Fibroblast of pulmonary artery (primary cell): ENCODE measurements at regions not wholly inside any gene's neighbourhood (a gene's known extent, or its start where the extent isn't known, plus 50 kb on each side); places are given as distances from the start of the nearest gene placed in this dataset.

Experiments used
- DNase-seq: peaks from one replicate; pipeline ENCODE4 v3.0.0-alpha.2; 2010; ENCODE audit warnings: low read depth
- H3K4me3 ChIP-seq: replicated peaks from 2 replicates; pipeline ENCODE4 v1.5.1; 2011; ENCODE audit warnings: low read depth, mild to moderate bottlenecking, control low read depth, low read length, moderate library complexity
- CTCF ChIP-seq: IDR thresholded peaks from 2 replicates; pipeline ENCODE4 v1.5.1; 2011; ENCODE audit warnings: mild to moderate bottlenecking, control low read depth, low read length, inconsistent platforms; ENCODE audit errors: missing control alignments

- TF ChIP-seq CTCF = no peak
- no peak for DNase-seq
- no peak overlapping the region for H3K4me3 ChIP-seq
Observed at GRCh38 chr1:63718541-63718970, 55.3 kb upstream of the ROR1 start.

GRCh38 chr1:63721531-63722189, 52.2 kb upstream of the ROR1 start:
- DNase-seq = peak; percentile 30
- H3K4me3 ChIP-seq = no peak overlapping the region
- TF ChIP-seq CTCF = no peak

- DNase-seq = peak; percentile 33
- TF ChIP-seq CTCF = no peak
- no peak overlapping the region for H3K4me3 ChIP-seq
Observed at GRCh38 chr1:63723602-63724001, 50.2 kb upstream of the ROR1 start.
